HG03066 (cell line): ENCODE measurements at regions not wholly inside any gene's neighbourhood (a gene's known extent, or its start where the extent isn't known, plus 50 kb on each side); places are given as distances from the start of the nearest gene placed in this dataset.

Experiments
- ATAC-seq: cut with Tn5 transposase; IDR thresholded peaks from one replicate; pipeline ENCODE4 v1.9.1; 2021; ENCODE audit warnings: low read depth; ENCODE audit not compliant: unreplicated experiment

GRCh38 chr2:121955426-121955825 is 200.0 kb downstream of the TSN start:
- no peak for ATAC-seq

GRCh38 chr2:121955872-121956271 is 200.4 kb downstream of the TSN start:
- no peak for ATAC-seq

GRCh38 chr2:121960251-121960650 is 204.8 kb downstream of the TSN start:
- ATAC-seq = peak; percentile 78

- no peak for ATAC-seq
Observed at GRCh38 chr2:121961761-121962160, 206.3 kb downstream of the TSN start.

GRCh38 chr2:121965661-121966060 is 210.2 kb downstream of the TSN start:
- ATAC-seq = no peak

DNA sequence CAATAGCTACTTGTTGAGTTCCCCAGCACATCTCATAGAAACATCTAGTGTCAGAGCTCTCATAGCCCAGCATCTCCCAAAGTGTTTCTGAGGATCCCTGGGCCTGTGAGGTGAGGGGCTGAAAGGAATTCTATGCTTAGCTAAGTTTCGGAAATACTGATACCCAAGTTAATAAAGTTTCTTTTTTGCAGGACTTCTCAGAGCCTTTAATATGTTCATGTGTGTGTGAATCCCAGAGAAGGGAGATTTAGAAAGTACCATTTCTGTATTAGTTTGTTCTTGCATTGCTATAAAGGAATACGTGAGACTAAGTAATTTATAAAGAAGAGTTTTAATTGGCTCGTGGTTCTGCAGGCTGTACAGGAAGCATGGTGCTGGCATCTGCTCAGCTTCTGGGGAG is 211.2 kb downstream of the TSN start:
- ATAC-seq = no peak

DNA sequence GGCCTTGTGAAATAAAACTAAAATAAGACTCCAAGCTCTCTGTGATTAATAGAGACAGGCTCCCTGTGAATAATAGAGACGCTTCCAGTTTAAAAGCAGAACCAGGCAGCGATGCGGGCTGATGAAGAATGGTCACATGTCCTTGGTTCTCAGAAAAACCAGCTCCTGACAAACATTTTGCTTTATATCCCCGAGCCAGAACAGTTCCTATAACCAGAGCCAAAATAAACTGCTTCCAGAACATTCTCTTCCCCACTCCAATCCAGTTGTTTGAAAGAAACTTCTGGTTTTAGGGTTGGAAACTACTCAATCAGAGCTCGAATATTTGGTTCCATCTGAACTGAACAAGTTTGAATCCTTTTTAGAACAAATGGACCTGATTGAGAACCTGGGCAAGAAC is 213.7 kb downstream of the TSN start:
- no peak for ATAC-seq

DNA sequence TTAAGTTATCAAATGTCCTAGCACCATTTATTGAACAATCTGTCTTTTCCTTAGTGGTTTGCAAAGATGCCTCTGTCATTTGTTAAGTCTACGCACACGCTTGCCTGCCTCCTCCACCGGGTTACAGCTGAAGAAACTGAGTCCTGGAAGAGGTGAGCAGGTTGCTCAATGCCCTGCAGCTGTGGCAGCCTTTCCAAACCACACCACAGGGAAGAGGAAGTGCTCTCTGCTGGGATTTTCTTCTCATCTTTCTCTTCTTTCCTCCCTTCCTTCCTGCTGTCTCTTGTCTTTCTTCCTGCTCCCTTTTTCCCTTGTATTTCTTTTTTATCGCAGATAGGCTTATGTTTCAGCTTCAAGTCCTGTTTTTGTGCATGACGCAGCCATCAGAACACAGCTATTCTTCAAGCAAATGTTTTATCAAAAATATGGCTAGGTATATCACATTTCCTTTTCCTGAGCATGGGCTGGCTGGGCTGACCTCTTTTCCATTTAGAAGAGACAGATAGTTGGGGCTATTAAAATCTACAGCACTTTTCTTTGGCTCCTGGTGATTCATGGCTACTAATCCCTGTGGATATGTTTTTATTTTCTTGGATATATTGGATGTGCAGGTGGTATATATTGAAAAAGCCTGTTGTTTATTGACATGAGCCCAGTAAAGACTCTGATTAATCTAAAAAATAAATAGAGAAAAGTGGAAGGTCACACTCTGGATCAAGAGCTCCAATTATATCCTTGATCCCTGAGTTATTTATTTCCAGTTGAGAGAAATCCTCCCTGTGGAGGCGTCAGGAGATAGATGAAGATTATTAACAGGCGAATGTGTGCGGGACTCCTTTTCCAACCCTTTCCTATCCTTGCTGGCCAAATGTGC is 214.6 kb downstream of the TSN start:
- ATAC-seq = no peak

GRCh38 chr2:121972203-121972602 is 216.8 kb downstream of the TSN start:
- ATAC-seq = no peak

GRCh38 chr2:121974897-121975661 is 219.6 kb downstream of the TSN start:
- peak; percentile 97 for ATAC-seq

GRCh38 chr2:121976926-121977325 is 221.5 kb downstream of the TSN start:
- ATAC-seq = no peak

GRCh38 chr2:121977326-121977725 is 221.9 kb downstream of the TSN start:
- ATAC-seq = no peak

DNA sequence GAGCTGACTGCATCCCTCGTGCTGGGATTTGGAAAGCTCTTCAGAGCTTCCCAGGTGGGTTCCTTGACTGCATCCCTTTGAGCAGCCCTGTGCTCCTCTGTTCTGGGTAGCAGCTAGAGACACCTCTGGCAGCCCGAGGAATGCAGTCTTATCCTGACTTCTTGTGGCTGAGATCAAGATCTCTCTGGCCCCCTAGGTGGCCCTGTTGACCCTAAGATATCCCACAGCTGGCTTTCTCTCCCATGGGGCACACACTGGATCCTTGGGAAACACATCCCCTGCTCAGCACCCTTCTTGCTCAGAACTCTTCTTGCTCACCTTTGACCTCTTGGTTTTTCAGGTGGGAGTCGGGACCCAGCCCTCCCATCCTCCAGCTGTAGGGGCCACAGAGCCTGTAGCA is 237.2 kb downstream of the TSN start:
- no peak for ATAC-seq

- no peak for ATAC-seq
Observed at GRCh38 chr2:121993682-121994081, 238.2 kb downstream of the TSN start.

GRCh38 chr2:121994238-121995206 is 239.1 kb downstream of the TSN start:
- no peak for ATAC-seq

DNA sequence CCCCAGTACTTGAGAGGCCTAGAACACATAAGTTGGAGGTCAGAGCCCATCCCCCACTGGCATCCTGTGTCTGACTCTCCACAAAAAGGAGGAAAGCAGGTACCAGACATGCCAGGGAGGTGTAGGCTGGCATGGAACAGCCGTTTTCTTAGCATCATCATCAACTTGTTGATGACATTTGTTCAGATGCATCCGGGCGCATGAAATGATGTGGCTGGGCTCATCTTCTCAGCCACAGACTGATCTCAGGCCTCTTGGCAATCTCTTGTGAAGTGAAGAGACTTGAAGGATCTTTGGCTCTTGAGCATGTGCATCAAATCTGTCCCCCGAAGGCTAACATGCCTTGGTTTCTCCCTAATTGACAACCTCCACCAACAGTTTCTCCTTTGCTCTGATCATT is 243.3 kb downstream of the TSN start:
- ATAC-seq = no peak

- no peak for ATAC-seq
Observed at GRCh38 chr2:121999264-121999663, 243.8 kb downstream of the TSN start.

DNA sequence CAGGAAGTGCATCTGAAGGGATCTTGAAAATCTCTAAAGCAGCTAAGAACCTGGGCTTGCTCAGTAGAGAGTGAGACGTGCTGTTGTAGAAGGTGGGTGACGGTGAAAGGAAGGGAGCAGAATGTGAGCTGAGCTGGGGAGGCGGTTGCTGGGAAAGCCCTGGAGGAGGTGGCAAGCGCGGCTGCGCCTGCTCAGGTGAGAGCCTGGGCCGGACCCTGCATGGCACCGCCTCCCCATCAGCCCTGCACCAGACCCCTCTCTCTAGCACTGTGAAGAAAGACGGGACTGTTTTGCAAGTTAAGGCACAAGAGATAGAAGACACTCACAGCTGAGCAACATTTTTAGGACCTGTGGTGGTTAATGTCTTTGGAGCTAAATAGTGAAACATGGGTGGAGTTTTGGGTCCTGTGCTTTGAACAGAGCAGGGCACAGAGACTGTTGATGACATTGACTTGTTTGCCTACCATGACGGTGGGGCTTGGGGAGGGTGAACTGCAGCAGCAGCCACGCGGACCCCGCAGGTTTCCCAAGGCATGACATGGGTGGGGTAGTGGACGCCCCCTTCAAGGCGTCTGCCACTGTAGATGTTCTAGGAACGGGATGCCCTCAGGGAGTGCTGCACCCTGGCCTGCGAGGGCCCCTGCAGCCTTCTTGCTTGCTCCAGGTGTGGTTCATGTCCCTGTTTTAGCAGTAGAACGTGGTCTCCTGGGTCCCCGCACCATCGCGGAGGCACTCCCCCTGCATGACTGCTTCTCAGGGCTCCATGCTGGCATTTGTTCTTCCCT is 245.3 kb downstream of the TSN start:
- no peak for ATAC-seq

- ATAC-seq = no peak
Observed at GRCh38 chr2:122001441-122001874, 246.0 kb downstream of the TSN start.
